PC-3 (cell line): ENCODE measurements at regions not wholly inside any gene's neighbourhood (a gene's known extent, or its start where the extent isn't known, plus 50 kb on each side); places are given as distances from the start of the nearest gene placed in this dataset.

Experiments used
- CTCF ChIP-seq: fragments of 300-600 bp; sonication (generic); conservative IDR thresholded peaks from 2 replicates; pipeline ENCODE4 v1.5.1; 2017; ENCODE audit warnings: antibody characterized with exemption, low read depth, mild to moderate bottlenecking, low read length
- EZH2 ChIP-seq: fragments of 300-600 bp; sonication (generic); IDR thresholded peaks from one replicate; pipeline ENCODE4 v1.6.1; 2017; ENCODE audit warnings: antibody characterized with exemption, mild to moderate bottlenecking, low read length; ENCODE audit not compliant: unreplicated experiment
- EZH2phosphoT487 ChIP-seq: fragments of 300-600 bp; sonication (generic); IDR thresholded peaks from 2 replicates; pipeline ENCODE4 v1.6.1; 2018; ENCODE audit warnings: mild to moderate bottlenecking, antibody characterized with exemption, low read length, borderline replicate concordance

- TF ChIP-seq CTCF, result no peak
- TF ChIP-seq EZH2phosphoT487, result no peak
- no peak for TF ChIP-seq EZH2
Observed at GRCh38 chr12:81991868-81992267, 232.7 kb upstream of the PPFIA2 start.
